ENCODE measurements at regions not wholly inside any gene's neighbourhood (a gene's known extent, or its start where the extent isn't known, plus 50 kb on each side); places are given as distances from the start of the nearest gene placed in this dataset.

- Histone ChIP-seq H3K4me3 (ENCODE audit: low read depth, low read length) (no peak overlapping the region), H3K9me3 (ENCODE audit: control insufficient read depth, insufficient read depth, low read length) (no peaks in the 10 kb centered on the region), H3K27ac (ENCODE audit: low read depth, low read length) (no peak overlapping the region), H3K27me3 (ENCODE audit: control insufficient read depth, insufficient read depth, low read length) (no peaks in the 10 kb centered on the region)
- DNase-seq (ENCODE audit: low read depth, low spot score) = no peak
- 0 out of 2 replicates have a peak, but pooled peaks have one; percentile 6 for TF ChIP-seq CTCF (IDR thresholded peaks at IDR 0.05; ENCODE audit: low read depth, low read length)
- ChIA-PET CTCF (interaction anchor here (0.7 to 0.9 kb wide), 2 partner anchors 9 to 230 kb away, joined by 5 to 6 read pairs; no protein-coding TSS in a partner anchor), POLR2A (interaction anchor here (1.8 kb wide), 1 partner anchor 232 kb away, joined by 6 read pairs; the partner anchor contains the start of gene IGFBP3)
Observed at GRCh38 chr7:46152696-46153095, 231.6 kb upstream of the IGFBP3 start.

DNA sequence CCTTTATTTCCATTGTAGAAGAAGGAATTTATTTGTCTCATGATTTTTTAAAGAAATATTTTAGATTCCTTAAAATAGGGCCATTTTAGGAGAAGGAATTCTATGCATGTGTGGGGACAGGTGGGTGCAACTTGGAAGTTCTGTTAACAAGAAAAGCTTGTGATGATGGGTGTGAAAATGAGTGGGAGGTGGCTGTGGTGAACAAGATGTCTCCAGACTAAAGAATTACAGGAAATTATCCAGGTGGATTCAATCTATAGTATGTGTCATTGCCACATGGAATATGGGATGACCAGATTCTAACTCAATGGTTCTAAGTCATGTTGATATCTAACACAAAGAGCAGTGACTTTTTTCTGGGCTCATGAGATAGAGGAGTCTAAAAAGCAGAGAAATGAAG is 229.6 kb upstream of the IGFBP3 start:
- ChIA-PET POLR2A (no interaction called here), CTCF (no interaction called here)
- no peak for DNase-seq (ENCODE audit: low read depth, low spot score)

GRCh38 chr7:46150202-46150601 is 229.1 kb upstream of the IGFBP3 start:
- no peak for DNase-seq (ENCODE audit: low read depth, low spot score)
- Histone ChIP-seq H3K4me3 (ENCODE audit: low read depth, low read length) (no peak overlapping the region), H3K27ac (ENCODE audit: low read depth, low read length) (no peak overlapping the region), H3K27me3 (ENCODE audit: control insufficient read depth, insufficient read depth, low read length) (no peaks in the 10 kb centered on the region), H3K9me3 (ENCODE audit: control insufficient read depth, insufficient read depth, low read length) (no peaks in the 10 kb centered on the region)
- TF ChIP-seq CTCF (IDR thresholded peaks at IDR 0.05; ENCODE audit: low read depth, low read length) = no peak
- CTCF ChIA-PET = no interaction called here
- POLR2A ChIA-PET = no interaction called here

More for the DNA sequence above, 229.6 kb upstream of the IGFBP3 start:
- no peak overlapping the region for H3K27ac ChIP-seq (ENCODE audit: low read depth, low read length)
- H3K4me3 ChIP-seq (ENCODE audit: low read depth, low read length) = no peak overlapping the region
- H3K27me3 ChIP-seq (ENCODE audit: control insufficient read depth, insufficient read depth, low read length) = no peaks in the 10 kb centered on the region
- H3K9me3 ChIP-seq (ENCODE audit: control insufficient read depth, insufficient read depth, low read length) = no peaks in the 10 kb centered on the region
- TF ChIP-seq CTCF (IDR thresholded peaks at IDR 0.05; ENCODE audit: low read depth, low read length) = no peak

- ChIA-PET POLR2A (no interaction called here), CTCF (interaction anchor here (1.2 kb wide), 1 partner anchor 51 kb away, joined by 3 read pairs; no protein-coding TSS in a partner anchor)
- no peak for DNase-seq (ENCODE audit: low read depth, low spot score)
- H3K27me3 ChIP-seq (ENCODE audit: control insufficient read depth, insufficient read depth, low read length) = no peaks in the 10 kb centered on the region
- H3K4me3 ChIP-seq (ENCODE audit: low read depth, low read length) = no peak overlapping the region
- no peaks in the 10 kb centered on the region for H3K9me3 ChIP-seq (ENCODE audit: control insufficient read depth, insufficient read depth, low read length)
- TF ChIP-seq CTCF (IDR thresholded peaks at IDR 0.05; ENCODE audit: low read depth, low read length) = no peak
- H3K27ac ChIP-seq (ENCODE audit: low read depth, low read length) = no peak overlapping the region
Observed at GRCh38 chr7:46147871-46148270, 226.8 kb upstream of the IGFBP3 start.

DNA sequence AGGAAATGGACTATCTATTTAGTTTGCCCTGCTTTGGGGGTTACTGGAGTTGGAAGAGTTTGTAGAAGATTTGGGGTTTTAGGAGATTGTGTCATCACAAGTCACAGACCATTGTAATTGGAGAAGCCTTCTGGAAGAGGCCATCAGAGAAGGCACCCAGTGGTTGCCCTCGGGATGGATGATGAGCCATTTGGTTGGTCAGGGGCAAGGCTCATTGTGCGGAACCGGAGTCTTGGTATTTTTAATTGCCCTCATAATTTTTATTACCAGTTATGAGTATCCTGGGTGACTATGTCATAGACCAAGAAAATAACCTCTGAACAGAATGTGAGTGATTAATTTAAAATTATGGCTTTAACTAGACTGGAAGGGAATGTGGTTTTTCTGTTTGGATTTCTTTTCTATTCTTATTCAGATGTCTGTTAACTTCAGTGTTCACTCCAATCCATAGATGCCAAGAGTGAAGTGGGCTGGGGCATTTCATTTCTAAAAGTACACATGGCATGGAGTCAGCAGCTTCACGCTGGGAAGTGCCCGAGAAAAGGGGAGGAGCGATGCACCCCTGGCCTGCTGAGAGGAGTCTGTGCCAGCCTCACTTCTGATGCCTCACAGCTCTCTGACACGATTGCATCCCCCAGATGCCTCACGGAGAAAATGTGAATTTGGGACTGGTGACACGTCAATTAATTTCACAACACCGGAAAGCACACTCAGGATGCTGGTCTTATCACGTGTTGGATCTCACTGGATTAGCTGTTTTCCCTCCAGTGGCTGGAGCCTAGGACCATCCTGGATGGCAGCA is 225.6 kb upstream of the IGFBP3 start:
- H3K27me3 ChIP-seq (ENCODE audit: control insufficient read depth, insufficient read depth, low read length) = no peaks in the 10 kb centered on the region
- peak overlapping the region; percentile 49 for H3K27ac ChIP-seq (ENCODE audit: low read depth, low read length)
- ChIA-PET CTCF (interaction anchor here (1.1 kb wide), 1 partner anchor 224 kb away, joined by 9 read pairs; no protein-coding TSS in a partner anchor), POLR2A (no interaction called here)
- no peak for TF ChIP-seq CTCF (IDR thresholded peaks at IDR 0.05; ENCODE audit: low read depth, low read length)
- no peak overlapping the region for H3K4me3 ChIP-seq (ENCODE audit: low read depth, low read length)
- DNase-seq (ENCODE audit: low read depth, low spot score) = no peak
- no peaks in the 10 kb centered on the region for H3K9me3 ChIP-seq (ENCODE audit: control insufficient read depth, insufficient read depth, low read length)
